PC-3 (cell line): ENCODE measurements at regions not wholly inside any gene's neighbourhood (a gene's known extent, or its start where the extent isn't known, plus 50 kb on each side); places are given as distances from the start of the nearest gene placed in this dataset.
"Not testable (repeated sequence)": the region's sequence is repeated elsewhere in the genome, so short reads cannot be mapped to it uniquely, and the experiment has no call there.

Source experiments
- ATAC-seq: fragments of 200-7000 bp; cut with Tn5 transposase; 2 replicates; pipeline ENCODE4 v1.9.1; 2020; ENCODE audit warnings: mild to moderate bottlenecking, moderate library complexity
- BruUV-seq: library from RNA; stranded (reverse); fragments of 400-500 nt; replicated peaks from 2 replicates; lab custom pipeline; 2021; lab: Mats Ljungman, UMichigan
- CTCF ChIA-PET: fragments of 300-600 bp; sonication (Branson Sonifier 250); formaldehyde crosslinking; loops from one replicate; lab custom pipeline; 2022; ENCODE audit warnings: antibody characterized with exemption; lab: Charles Lee
- POLR2A ChIA-PET: fragments of 300-600 bp; sonication (Branson Sonifier 250); formaldehyde crosslinking; loops from one replicate; lab custom pipeline; 2022; ENCODE audit warnings: antibody characterized with exemption; ENCODE audit not compliant: unreplicated experiment; lab: Charles Lee
- DNase-seq: peaks from one replicate; pipeline ENCODE4 v3.0.0-alpha.2; 2015
- H2AFZ ChIP-seq: fragments of 300-600 bp; sonication (generic); 2 replicates; pipeline ENCODE4 v1.6.0; 2016; ENCODE audit warnings: antibody characterized with exemption, low read length
- H3F3A ChIP-seq: fragments of 300-600 bp; sonication (generic); one replicate; pipeline ENCODE4 v1.6.0; 2017; ENCODE audit warnings: antibody characterized with exemption, low read length, control low read depth, mild to moderate bottlenecking; ENCODE audit not compliant: unreplicated experiment
- H3K27ac ChIP-seq: fragments of 300-600 bp; sonication (generic); 2 replicates; pipeline ENCODE4 v1.5.1; 2016; ENCODE audit warnings: mild to moderate bottlenecking, low read length
- H3K27me3 ChIP-seq: fragments of 300-600 bp; sonication (generic); 2 replicates; pipeline ENCODE4 v1.6.1; 2016; ENCODE audit warnings: low read length, mixed read lengths
- H3K36me3 ChIP-seq: fragments of 300-600 bp; sonication (generic); 2 replicates; pipeline ENCODE4 v1.6.1; 2016; ENCODE audit warnings: low read depth, mixed run types, low read length, mixed read lengths
- H3K4me1 ChIP-seq: fragments of 300-600 bp; sonication (generic); 2 replicates; pipeline ENCODE4 v1.5.1; 2016; ENCODE audit warnings: low read length; ENCODE audit not compliant: insufficient read depth
- H3K4me2 ChIP-seq: fragments of 300-600 bp; sonication (generic); 2 replicates; pipeline ENCODE4 v1.6.0; 2016; ENCODE audit warnings: low read length
- H3K4me3 ChIP-seq: fragments of 300-600 bp; sonication (generic); 2 replicates; pipeline ENCODE4 v1.5.1; 2016; ENCODE audit warnings: mild to moderate bottlenecking, low read length, mixed read lengths
- H3K79me2 ChIP-seq: fragments of 300-600 bp; sonication (generic); 2 replicates; pipeline ENCODE4 v1.6.1; 2017; ENCODE audit warnings: low read length, mixed read lengths
- H3K9ac ChIP-seq: fragments of 300-600 bp; sonication (generic); 2 replicates; pipeline ENCODE4 v1.6.0; 2016; ENCODE audit warnings: mild to moderate bottlenecking, low read length
- H3K9me2 ChIP-seq: fragments of 300-600 bp; sonication (generic); replicated peaks from 2 replicates; pipeline ENCODE4 v1.6.1; 2016; ENCODE audit warnings: mixed run types, low read length, mixed read lengths
- H3K9me3 ChIP-seq: fragments of 300-600 bp; sonication (generic); 2 replicates; pipeline ENCODE4 v1.6.1; 2016; ENCODE audit warnings: low read length, mixed read lengths
- H4K20me1 ChIP-seq: fragments of 300-600 bp; sonication (generic); 2 replicates; pipeline ENCODE4 v1.6.1; 2016; ENCODE audit warnings: low read length, mixed read lengths
- intact Hi-C: fragments of 100-400 bp; cut with micrococcal nuclease; formaldehyde crosslinking; loops from 2 replicates; pipeline ENCODE4 v1.9.0; 2023

GRCh38 chr9:138203872-138204271 lies 326.3 kb downstream of the CACNA1B start:
- H3K79me2 ChIP-seq, H3K9ac ChIP-seq, BruUV-seq, CTCF ChIA-PET, H4K20me1 ChIP-seq, H3K27me3 ChIP-seq, ATAC-seq, H3K9me2 ChIP-seq, H3K36me3 ChIP-seq, DNase-seq, H3K4me3 ChIP-seq, H3K4me1 ChIP-seq, H3K4me2 ChIP-seq, POLR2A ChIA-PET, H3K9me3 ChIP-seq, H3K27ac ChIP-seq, intact Hi-C loops, H3F3A ChIP-seq, H2AFZ ChIP-seq: not testable (repeated sequence)

- intact Hi-C loops, H3F3A ChIP-seq, DNase-seq, H3K4me2 ChIP-seq, H3K36me3 ChIP-seq, H3K4me1 ChIP-seq, H3K4me3 ChIP-seq, H4K20me1 ChIP-seq, BruUV-seq, H2AFZ ChIP-seq, CTCF ChIA-PET, ATAC-seq, H3K79me2 ChIP-seq, H3K27ac ChIP-seq, H3K27me3 ChIP-seq, POLR2A ChIA-PET, H3K9ac ChIP-seq, H3K9me2 ChIP-seq, H3K9me3 ChIP-seq: not testable (repeated sequence)
Measured at GRCh38 chr9:138206108-138206507, 328.5 kb downstream of the CACNA1B start.

DNA sequence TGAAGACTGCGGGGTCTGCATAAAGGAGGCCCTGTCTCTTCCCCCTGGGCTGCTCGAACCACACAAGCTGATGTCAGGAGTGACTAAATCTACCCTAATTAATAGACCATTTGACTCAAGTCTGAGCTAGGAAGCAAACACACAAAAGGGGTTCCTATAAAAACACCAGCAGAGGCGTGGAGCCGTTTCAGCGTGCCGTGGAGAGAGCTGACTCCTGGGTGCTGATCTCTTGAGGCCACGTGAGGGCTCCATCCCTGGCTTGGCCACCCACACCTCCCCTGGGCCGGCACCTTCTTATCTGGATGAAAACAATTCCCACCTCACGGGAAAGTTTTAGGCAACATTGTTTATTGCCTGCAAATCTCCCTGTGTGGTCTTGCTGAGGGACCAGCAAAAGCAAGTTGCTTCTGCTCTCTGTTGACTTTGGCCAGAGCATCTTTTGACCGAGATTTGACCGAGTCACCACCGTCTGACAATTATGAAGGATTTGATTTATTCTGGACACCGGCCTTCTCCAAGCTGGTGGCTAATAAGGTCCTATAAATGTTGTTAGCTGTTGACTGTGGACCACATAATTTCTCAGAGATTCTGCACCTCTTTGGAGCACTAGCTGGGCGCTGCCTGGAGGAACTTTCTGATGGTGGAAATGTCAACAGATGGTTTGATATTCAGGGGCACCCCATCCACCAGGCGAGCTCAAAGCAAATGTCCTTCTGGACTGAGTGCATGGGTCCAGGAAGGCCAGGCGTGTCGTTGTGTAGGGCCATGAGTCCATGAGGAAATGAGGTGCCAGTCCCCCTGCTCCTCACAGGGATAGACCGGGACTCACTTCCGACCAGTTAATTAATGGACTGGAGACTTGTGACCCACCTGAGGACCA lies 330.0 kb downstream of the CACNA1B start:
- POLR2A ChIA-PET = not testable (repeated sequence)

DNA sequence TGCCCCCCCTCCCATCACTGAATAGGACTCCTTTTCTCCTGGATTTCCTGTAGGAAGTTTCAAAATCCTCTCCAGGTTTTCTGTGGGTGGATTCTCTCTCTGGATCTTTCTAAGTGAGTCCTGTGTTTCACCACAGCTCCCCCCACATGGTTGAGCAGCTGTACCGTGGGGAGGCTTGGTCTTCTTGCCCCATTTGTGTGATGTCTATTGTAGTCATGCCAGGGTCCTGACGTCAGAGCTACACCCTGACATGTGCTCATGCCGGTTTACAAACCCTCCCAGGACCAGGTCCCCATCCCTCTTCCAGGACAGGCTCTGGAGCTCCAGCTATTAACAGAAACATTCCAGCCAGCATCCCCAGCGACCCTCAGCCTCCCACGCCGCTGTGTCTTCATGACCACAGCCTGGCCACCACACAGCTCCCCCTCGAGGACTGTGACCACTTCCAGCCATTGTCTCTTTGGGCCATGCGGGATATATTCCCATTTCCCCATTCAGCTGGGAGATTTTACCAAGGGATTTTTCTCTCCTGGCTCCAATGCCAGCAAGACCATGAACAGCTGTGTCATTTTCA lies 331.6 kb downstream of the CACNA1B start:
- intact Hi-C loops, DNase-seq, H3K4me2 ChIP-seq, CTCF ChIA-PET, H3K79me2 ChIP-seq, H3K27ac ChIP-seq, H3K4me1 ChIP-seq, H3K36me3 ChIP-seq, BruUV-seq, POLR2A ChIA-PET, ATAC-seq, H2AFZ ChIP-seq, H3K27me3 ChIP-seq, H3F3A ChIP-seq, H3K9me2 ChIP-seq, H3K4me3 ChIP-seq, H4K20me1 ChIP-seq, H3K9me3 ChIP-seq, H3K9ac ChIP-seq: not testable (repeated sequence)

More for the DNA sequence above, 330.0 kb downstream of the CACNA1B start:
- BruUV-seq, H3K4me1 ChIP-seq, H4K20me1 ChIP-seq, H3K9ac ChIP-seq, H2AFZ ChIP-seq, H3K9me3 ChIP-seq, H3K4me2 ChIP-seq, H3K79me2 ChIP-seq, H3K4me3 ChIP-seq, H3K36me3 ChIP-seq, H3K9me2 ChIP-seq, CTCF ChIA-PET, H3K27me3 ChIP-seq, DNase-seq, H3F3A ChIP-seq, ATAC-seq, H3K27ac ChIP-seq, intact Hi-C loops: not testable (repeated sequence)

- BruUV-seq, DNase-seq, intact Hi-C loops: not testable (repeated sequence)
Measured at GRCh38 chr9:138210388-138210986, 332.9 kb downstream of the CACNA1B start.

GRCh38 chr9:138211070-138211469 lies 333.5 kb downstream of the CACNA1B start:
- H3K4me3 ChIP-seq, H3K36me3 ChIP-seq, H3F3A ChIP-seq, H3K27ac ChIP-seq, H2AFZ ChIP-seq, H3K27me3 ChIP-seq, BruUV-seq, H3K79me2 ChIP-seq, intact Hi-C loops, DNase-seq, CTCF ChIA-PET, H3K9me3 ChIP-seq, H3K4me1 ChIP-seq, H3K9me2 ChIP-seq, H3K4me2 ChIP-seq, H3K9ac ChIP-seq, POLR2A ChIA-PET, H4K20me1 ChIP-seq: not testable (repeated sequence)
- ATAC-seq = peak; percentile 63

More at GRCh38 chr9:138210388-138210986, 332.9 kb downstream of the CACNA1B start:
- H4K20me1 ChIP-seq, ATAC-seq, H3K9me2 ChIP-seq, H2AFZ ChIP-seq, H3K4me3 ChIP-seq, CTCF ChIA-PET, H3K79me2 ChIP-seq, H3K9me3 ChIP-seq, POLR2A ChIA-PET, H3K4me1 ChIP-seq, H3K27ac ChIP-seq, H3K9ac ChIP-seq, H3K4me2 ChIP-seq, H3K36me3 ChIP-seq, H3K27me3 ChIP-seq, H3F3A ChIP-seq: not testable (repeated sequence)
